ENCODE measurements at regions not wholly inside any gene's neighbourhood (a gene's known extent, or its start where the extent isn't known, plus 50 kb on each side); places are given as distances from the start of the nearest gene placed in this dataset.

- Mint-ChIP-seq H3K4me1 (peaks cover 5% of the 10 kb centered on the region), H3K4me3 (no peak overlapping the region), H3K27ac (no peak overlapping the region), H3K27me3 (peaks cover 18% of the 10 kb centered on the region), H3K9me3 (ENCODE audit: low read depth) (peaks cover 4% of the 10 kb centered on the region), H3K36me3 (ENCODE audit: low read depth) (no peaks in the 10 kb centered on the region)
- POLR2A ChIA-PET: no interaction called here
- intact Hi-C loops (cut with DNase I, micrococcal nuclease): no loop called here
- CTCF ChIA-PET: interaction anchor here (1.5 kb wide), 1 partner anchor 424 kb away, joined by 3 read pairs; no protein-coding TSS in a partner anchor
- no peak for DNase-seq
- no peak for ATAC-seq
These were observed 181.5 kb upstream of the ATP1B1 start for GRCh38 chr1:168924976-168925375.

- Mint-ChIP-seq H3K4me3 (no peak overlapping the region), H3K4me1 (peaks cover 5% of the 10 kb centered on the region), H3K36me3 (ENCODE audit: low read depth) (no peaks in the 10 kb centered on the region), H3K27me3 (peaks cover 21% of the 10 kb centered on the region), H3K27ac (no peak overlapping the region), H3K9me3 (ENCODE audit: low read depth) (peaks cover 4% of the 10 kb centered on the region)
- CTCF ChIA-PET: no interaction called here
- ATAC-seq (no peak), DNase-seq (no peak)
- intact Hi-C loops (cut with DNase I, micrococcal nuclease): no loop called here
- POLR2A ChIA-PET: no interaction called here
These were observed 180.3 kb upstream of the ATP1B1 start for GRCh38 chr1:168926236-168926635.

GRCh38 chr1:168932539-168932938 is 174.0 kb upstream of the ATP1B1 start:
- intact Hi-C loops (cut with DNase I, micrococcal nuclease): loop anchor here in 1 of 2 experiments (5.0 kb wide), 1 partner anchor 155 kb away; no protein-coding TSS in a partner anchor
- CTCF ChIA-PET: no interaction called here
- Mint-ChIP-seq H3K27me3 (peaks cover 18% of the 10 kb centered on the region), H3K27ac (no peak overlapping the region), H3K36me3 (ENCODE audit: low read depth) (no peaks in the 10 kb centered on the region), H3K9me3 (ENCODE audit: low read depth) (no peaks in the 10 kb centered on the region), H3K4me3 (no peak overlapping the region), H3K4me1 (no peaks in the 10 kb centered on the region)
- DNase-seq (no peak), ATAC-seq (no peak)
- POLR2A ChIA-PET: no interaction called here

GRCh38 chr1:168933141-168933805 is 173.2 kb upstream of the ATP1B1 start:
- Mint-ChIP-seq H3K4me1 (no peaks in the 10 kb centered on the region), H3K4me3 (no peak overlapping the region), H3K36me3 (ENCODE audit: low read depth) (no peaks in the 10 kb centered on the region), H3K9me3 (ENCODE audit: low read depth) (no peaks in the 10 kb centered on the region), H3K27me3 (peaks cover 14% of the 10 kb centered on the region), H3K27ac (no peak overlapping the region)
- POLR2A ChIA-PET: no interaction called here
- DNase-seq (no peak), ATAC-seq (no peak)
- CTCF ChIA-PET: no interaction called here
- intact Hi-C loops (cut with DNase I, micrococcal nuclease): loop anchor here in 1 of 2 experiments (5.0 kb wide), 1 partner anchor 154 kb away; no protein-coding TSS in a partner anchor

GRCh38 chr1:168939110-168939946 is 167.2 kb upstream of the ATP1B1 start:
- Mint-ChIP-seq H3K9me3 (ENCODE audit: low read depth) (no peaks in the 10 kb centered on the region), H3K4me1 (no peaks in the 10 kb centered on the region), H3K4me3 (no peak overlapping the region), H3K27me3 (peaks cover 23% of the 10 kb centered on the region), H3K36me3 (ENCODE audit: low read depth) (no peaks in the 10 kb centered on the region), H3K27ac (no peak overlapping the region)
- intact Hi-C loops (cut with DNase I, micrococcal nuclease): no loop called here
- ChIA-PET POLR2A (no interaction called here), CTCF (interaction anchor here (0.5 to 1.2 kb wide), 3 partner anchors 9 to 132 kb away, joined by 3 to 4 read pairs (median 3); no protein-coding TSS in a partner anchor)
- DNase-seq (no peak), ATAC-seq (no peak)

GRCh38 chr1:168939947-168940223 is 166.6 kb upstream of the ATP1B1 start:
- peaks cover 23% of the 10 kb centered on the region for H3K27me3 Mint-ChIP-seq
- POLR2A ChIA-PET: no interaction called here
- no peak overlapping the region for H3K4me3 Mint-ChIP-seq
- intact Hi-C loops (cut with DNase I, micrococcal nuclease): no loop called here
- H3K4me1 Mint-ChIP-seq: no peaks in the 10 kb centered on the region
- H3K9me3 Mint-ChIP-seq (ENCODE audit: low read depth): no peaks in the 10 kb centered on the region
- CTCF ChIA-PET: interaction anchor here (0.5 to 0.6 kb wide), 2 partner anchors 10 to 131 kb away, joined by 3 read pairs; no protein-coding TSS in a partner anchor
- DNase-seq: no peak
- no peak overlapping the region for H3K27ac Mint-ChIP-seq
- no peaks in the 10 kb centered on the region for H3K36me3 Mint-ChIP-seq (ENCODE audit: low read depth)
- no peak for ATAC-seq

- H3K27ac Mint-ChIP-seq: no peak overlapping the region
- CTCF ChIA-PET: no interaction called here
- no peak overlapping the region for H3K4me3 Mint-ChIP-seq
These were observed 164.8 kb upstream of the ATP1B1 start for GRCh38 chr1:168941640-168942039.

GRCh38 chr1:168942165-168942564 is 164.3 kb upstream of the ATP1B1 start:
- no peaks in the 10 kb centered on the region for H3K4me1 Mint-ChIP-seq
- H3K4me3 Mint-ChIP-seq: no peak overlapping the region
- peaks cover 20% of the 10 kb centered on the region for H3K27me3 Mint-ChIP-seq
- POLR2A ChIA-PET: no interaction called here
- no peak for ATAC-seq
- no peak overlapping the region for H3K27ac Mint-ChIP-seq
- no peaks in the 10 kb centered on the region for H3K9me3 Mint-ChIP-seq (ENCODE audit: low read depth)
- no peaks in the 10 kb centered on the region for H3K36me3 Mint-ChIP-seq (ENCODE audit: low read depth)
- DNase-seq: no peak
- CTCF ChIA-PET: no interaction called here
- intact Hi-C loops (cut with DNase I, micrococcal nuclease): no loop called here

More at GRCh38 chr1:168941640-168942039, 164.8 kb upstream of the ATP1B1 start:
- H3K4me1 Mint-ChIP-seq: no peaks in the 10 kb centered on the region
- no peak for ATAC-seq
- H3K36me3 Mint-ChIP-seq (ENCODE audit: low read depth): no peaks in the 10 kb centered on the region
- POLR2A ChIA-PET: no interaction called here
- no peak for DNase-seq
- H3K27me3 Mint-ChIP-seq: peaks cover 22% of the 10 kb centered on the region
- intact Hi-C loops (cut with DNase I, micrococcal nuclease): no loop called here
- H3K9me3 Mint-ChIP-seq (ENCODE audit: low read depth): no peaks in the 10 kb centered on the region

- CTCF ChIA-PET: no interaction called here
- POLR2A ChIA-PET: no interaction called here
- intact Hi-C loops (cut with DNase I, micrococcal nuclease): no loop called here
- no peak overlapping the region for H3K4me3 Mint-ChIP-seq
- peaks cover 13% of the 10 kb centered on the region for H3K27me3 Mint-ChIP-seq
- no peak for ATAC-seq
- no peaks in the 10 kb centered on the region for H3K36me3 Mint-ChIP-seq (ENCODE audit: low read depth)
- no peaks in the 10 kb centered on the region for H3K4me1 Mint-ChIP-seq
- no peak for DNase-seq
- H3K27ac Mint-ChIP-seq: no peak overlapping the region
- H3K9me3 Mint-ChIP-seq (ENCODE audit: low read depth): no peaks in the 10 kb centered on the region
These were observed 160.6 kb upstream of the ATP1B1 start for GRCh38 chr1:168945870-168946269.

GRCh38 chr1:168947041-168947440 is 159.4 kb upstream of the ATP1B1 start:
- intact Hi-C loops (cut with DNase I, micrococcal nuclease): no loop called here
- Mint-ChIP-seq H3K4me3 (no peak overlapping the region), H3K27ac (no peak overlapping the region), H3K9me3 (ENCODE audit: low read depth) (no peaks in the 10 kb centered on the region), H3K36me3 (ENCODE audit: low read depth) (no peaks in the 10 kb centered on the region), H3K4me1 (no peaks in the 10 kb centered on the region), H3K27me3 (peaks cover 11% of the 10 kb centered on the region)
- ChIA-PET CTCF (no interaction called here), POLR2A (no interaction called here)
- DNase-seq: no peak
- no peak for ATAC-seq

GRCh38 chr1:168949672-168950071 is 156.8 kb upstream of the ATP1B1 start:
- Mint-ChIP-seq H3K4me3 (no peak overlapping the region), H3K27ac (no peak overlapping the region), H3K9me3 (ENCODE audit: low read depth) (no peaks in the 10 kb centered on the region), H3K4me1 (no peaks in the 10 kb centered on the region), H3K36me3 (ENCODE audit: low read depth) (no peaks in the 10 kb centered on the region), H3K27me3 (peaks cover 2% of the 10 kb centered on the region)
- intact Hi-C loops (cut with DNase I, micrococcal nuclease): no loop called here
- no peak for DNase-seq
- ChIA-PET POLR2A (no interaction called here), CTCF (no interaction called here)
- no peak for ATAC-seq

GRCh38 chr1:168957818-168958217 is 148.7 kb upstream of the ATP1B1 start:
- POLR2A ChIA-PET: no interaction called here
- DNase-seq (no peak), ATAC-seq (no peak)
- Mint-ChIP-seq H3K9me3 (ENCODE audit: low read depth) (no peaks in the 10 kb centered on the region), H3K36me3 (ENCODE audit: low read depth) (no peaks in the 10 kb centered on the region), H3K4me1 (no peaks in the 10 kb centered on the region), H3K27ac (no peak overlapping the region), H3K4me3 (no peak overlapping the region), H3K27me3 (peaks cover 7% of the 10 kb centered on the region)
- CTCF ChIA-PET: no interaction called here
- intact Hi-C loops (cut with DNase I, micrococcal nuclease): no loop called here
